ENCODE measurements at regions not wholly inside any gene's neighbourhood (a gene's known extent, or its start where the extent isn't known, plus 50 kb on each side); places are given as distances from the start of the nearest gene placed in this dataset.

DNA sequence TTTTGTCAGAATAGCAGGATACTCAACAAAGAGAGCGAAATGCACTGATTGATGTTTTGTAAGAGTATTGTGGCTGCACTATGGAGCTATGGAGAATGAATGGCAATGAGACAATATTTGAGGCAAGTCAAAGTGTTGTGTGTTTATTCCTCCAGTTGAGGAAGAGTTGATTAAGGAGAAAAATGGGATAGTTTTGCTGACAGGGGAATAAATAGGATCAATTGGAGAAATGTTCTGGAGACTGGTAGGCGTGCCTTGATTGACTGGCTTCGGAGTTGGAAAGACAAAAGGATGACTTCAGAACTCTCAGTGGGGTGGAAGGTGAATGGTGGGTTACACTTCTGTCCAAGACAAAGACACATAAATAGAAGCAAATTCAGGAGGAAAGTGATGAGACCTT lies 1254.9 kb upstream of the TMEM132C start:
- no peaks in the 10 kb centered on the region for H3K36me3 ChIP-seq (ENCODE audit: control insufficient read depth in 2 of 2, extremely low read depth in 1 of 2, insufficient read depth in 2 of 2, low read length in 2 of 2)
- H3K9me3 ChIP-seq (replicated peaks; ENCODE audit: control insufficient read depth, insufficient read depth, low read length) = no peaks in the 10 kb centered on the region
- H3K79me2 ChIP-seq (ENCODE audit: control insufficient read depth, insufficient read depth, low read length) = no peaks in the 10 kb centered on the region
- no peaks in the 10 kb centered on the region for H3K4me1 ChIP-seq (ENCODE audit: control insufficient read depth, extremely low read depth, insufficient read depth, low read length)
- no peak overlapping the region for H2AFZ ChIP-seq (ENCODE audit: low read depth, low read length)
- no peak for DNase-seq (ENCODE audit: low read depth, low spot score)
- H4K20me1 ChIP-seq (replicated peaks; ENCODE audit: control insufficient read depth, extremely low read depth, insufficient read depth, low read length) = no peaks in the 10 kb centered on the region
- no peak for TF ChIP-seq MYC (IDR thresholded peaks at IDR 0.05; ENCODE audit: low read depth, low read length)
- no peak for TF ChIP-seq MAX (IDR thresholded peaks at IDR 0.05; ENCODE audit: insufficient read depth, insufficient read length)
- no peak for TF ChIP-seq EZH2 (IDR thresholded peaks at IDR 0.05; ENCODE audit: borderline replicate concordance, low read depth, low read length, severe bottlenecking)
- no peak for TF ChIP-seq POLR2AphosphoS5 (IDR thresholded peaks at IDR 0.05; ENCODE audit: insufficient read depth, low read depth, low read length)
- no peak for TF ChIP-seq POLR2A (IDR thresholded peaks at IDR 0.05; ENCODE audit: low read depth, low read length)
- TF ChIP-seq, protein P1, sequence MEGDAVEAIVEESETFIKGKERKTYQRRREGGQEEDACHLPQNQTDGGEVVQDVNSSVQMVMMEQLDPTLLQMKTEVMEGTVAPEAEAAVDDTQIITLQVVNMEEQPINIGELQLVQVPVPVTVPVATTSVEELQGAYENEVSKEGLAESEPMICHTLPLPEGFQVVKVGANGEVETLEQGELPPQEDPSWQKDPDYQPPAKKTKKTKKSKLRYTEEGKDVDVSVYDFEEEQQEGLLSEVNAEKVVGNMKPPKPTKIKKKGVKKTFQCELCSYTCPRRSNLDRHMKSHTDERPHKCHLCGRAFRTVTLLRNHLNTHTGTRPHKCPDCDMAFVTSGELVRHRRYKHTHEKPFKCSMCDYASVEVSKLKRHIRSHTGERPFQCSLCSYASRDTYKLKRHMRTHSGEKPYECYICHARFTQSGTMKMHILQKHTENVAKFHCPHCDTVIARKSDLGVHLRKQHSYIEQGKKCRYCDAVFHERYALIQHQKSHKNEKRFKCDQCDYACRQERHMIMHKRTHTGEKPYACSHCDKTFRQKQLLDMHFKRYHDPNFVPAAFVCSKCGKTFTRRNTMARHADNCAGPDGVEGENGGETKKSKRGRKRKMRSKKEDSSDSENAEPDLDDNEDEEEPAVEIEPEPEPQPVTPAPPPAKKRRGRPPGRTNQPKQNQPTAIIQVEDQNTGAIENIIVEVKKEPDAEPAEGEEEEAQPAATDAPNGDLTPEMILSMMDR (IDR thresholded peaks at IDR 0.05; ENCODE audit: extremely low read depth in 1 of 2, insufficient read depth in 1 of 2, low read depth in 1 of 2, low read length in 2 of 2) = no peak
- TF ChIP-seq FOS (IDR thresholded peaks at IDR 0.05; ENCODE audit: borderline replicate concordance, insufficient read depth, low read length) = no peak
- TF ChIP-seq JUN (IDR thresholded peaks at IDR 0.05; ENCODE audit: borderline replicate concordance, insufficient read depth, insufficient read length, low read depth) = no peak
- no peak for TF ChIP-seq GATA2 (IDR thresholded peaks at IDR 0.05; ENCODE audit: insufficient read depth, insufficient read length, low read depth, low read length)
- H3K9ac ChIP-seq (replicated peaks; ENCODE audit: extremely low read depth, insufficient read depth, low read length) = no peak overlapping the region
- FAIRE-seq = no peak
- CTCF ChIA-PET = no interaction called here
- dilution Hi-C loops (cut with MboI; ENCODE audit: extremely low pct_ligation_motif_present, low sequenced_read_pairs) (no loop called here), intact Hi-C loops (cut with micrococcal nuclease) (no loop called here)
- no peak overlapping the region for H3K27ac ChIP-seq (ENCODE audit: insufficient read depth, low read depth, low read length)
- no peak overlapping the region for H3K4me2 ChIP-seq (ENCODE audit: insufficient read depth, low read length)
- BruUV-seq (replicated peaks) = no TSS peak
- POLR2A ChIA-PET = no interaction called here
- no peaks in the 10 kb centered on the region for H3K27me3 ChIP-seq (ENCODE audit: control insufficient read depth in 2 of 2, insufficient read depth in 2 of 2, low read length in 2 of 2)
- no peak overlapping the region for H3K4me3 ChIP-seq (replicated peaks in 1 of 3; ENCODE audit: insufficient read depth in 1 of 3, low read depth in 1 of 3, low read length in 3 of 3)
- H3K9me1 ChIP-seq (replicated peaks; ENCODE audit: control insufficient read depth, extremely low read depth, insufficient read depth, low read length) = no peaks in the 10 kb centered on the region

Measured in endothelial cell of umbilical vein (primary cell).